Left renal cortex interstitium (tissue), 4 donors: ENCODE measurements at regions not wholly inside any gene's neighbourhood (a gene's known extent, or its start where the extent isn't known, plus 50 kb on each side); places are given as distances from the start of the nearest gene placed in this dataset.

ENCODE experiments used
- DNase-seq, 4 donors: peaks; one replicate each; pipeline ENCODE4 v3.0.0-alpha.2; 2013; ENCODE audit warnings: low read depth in 4 of 4, low spot score in 2 of 4, missing footprints in 1 of 4

- DNase-seq = peak in 3 of 4 donors; percentile 15 to 39 (median 19)
These were observed 102.9 kb upstream of the PAQR3 start for GRCh38 chr4:79042079-79042674.

GRCh38 chr4:79034544-79034943, 95.3 kb upstream of the PAQR3 start:
- no peak for DNase-seq

GRCh38 chr4:79030973-79031372, 91.7 kb upstream of the PAQR3 start:
- no peak for DNase-seq

- DNase-seq = no peak
These were observed 88.4 kb upstream of the PAQR3 start for GRCh38 chr4:79027656-79028055.

GRCh38 chr4:79025170-79025569, 85.9 kb upstream of the PAQR3 start:
- DNase-seq = no peak

GRCh38 chr4:79023799-79024770, 84.8 kb upstream of the PAQR3 start:
- DNase-seq = no peak

GRCh38 chr4:79022529-79022928, 83.3 kb upstream of the PAQR3 start:
- DNase-seq = no peak

- no peak for DNase-seq
These were observed 78.2 kb upstream of the PAQR3 start for GRCh38 chr4:79017481-79017880.

- DNase-seq = no peak
These were observed 77.6 kb upstream of the PAQR3 start for GRCh38 chr4:79016878-79017277.

- no peak for DNase-seq
These were observed 76.2 kb upstream of the PAQR3 start for GRCh38 chr4:79015411-79015810.

GRCh38 chr4:79014230-79014629, 75.0 kb upstream of the PAQR3 start:
- no peak for DNase-seq

- no peak for DNase-seq
These were observed 74.5 kb upstream of the PAQR3 start for GRCh38 chr4:79013756-79014155.

- no peak for DNase-seq
These were observed 51.9 kb upstream of the PAQR3 start for GRCh38 chr4:78990938-78991810.

GRCh38 chr4:78989697-78990270, 50.5 kb upstream of the PAQR3 start:
- no peak for DNase-seq
